GM18870 (cell line): ENCODE measurements at regions not wholly inside any gene's neighbourhood (a gene's known extent, or its start where the extent isn't known, plus 50 kb on each side); places are given as distances from the start of the nearest gene placed in this dataset.

Experiments used
- ATAC-seq: cut with Tn5 transposase; IDR thresholded peaks from one replicate; pipeline ENCODE4 v1.9.1; 2021; ENCODE audit warnings: moderate library complexity; ENCODE audit not compliant: unreplicated experiment

GRCh38 chr4:65893271-65893670 is 223.0 kb upstream of the EPHA5 start:
- ATAC-seq, result no peak

DNA sequence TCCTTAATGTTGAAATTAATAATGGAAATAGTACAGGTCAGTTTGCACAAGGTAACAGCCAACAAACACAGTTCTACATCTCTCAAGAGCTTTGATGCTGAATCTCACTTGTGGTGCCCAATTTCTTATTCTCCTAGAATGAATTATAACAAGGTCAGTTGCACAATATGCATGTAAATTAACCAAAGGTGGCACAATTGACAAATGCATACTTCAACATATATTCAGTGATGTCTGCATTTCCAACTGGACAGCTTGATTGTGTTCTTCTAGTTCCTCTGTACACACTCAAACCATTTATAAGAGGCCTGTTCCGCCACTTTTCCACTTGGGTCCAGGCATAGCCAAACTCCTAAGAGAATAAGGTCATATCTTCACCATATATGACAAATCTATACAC is 210.3 kb upstream of the EPHA5 start:
- ATAC-seq, result no peak

GRCh38 chr4:65868096-65868824 is 198.0 kb upstream of the EPHA5 start:
- no peak for ATAC-seq

DNA sequence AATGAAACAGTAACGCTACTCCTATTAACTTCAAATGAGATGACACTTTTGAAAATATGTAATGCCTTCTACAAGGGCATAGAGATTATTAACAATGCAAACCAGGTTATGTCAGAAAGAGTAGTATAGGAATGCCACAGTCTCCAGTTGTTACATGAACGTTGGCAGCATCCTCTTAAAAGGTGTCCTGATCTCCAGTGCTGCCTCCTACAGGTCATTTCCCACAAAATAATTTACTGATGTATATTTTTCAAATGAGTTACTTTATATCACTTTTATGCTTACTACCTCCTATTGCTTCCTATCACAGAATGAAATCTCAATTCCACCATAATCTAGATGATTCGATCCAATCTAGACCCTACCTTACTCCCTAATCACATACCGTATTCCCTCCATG is 195.2 kb upstream of the EPHA5 start:
- no peak for ATAC-seq

DNA sequence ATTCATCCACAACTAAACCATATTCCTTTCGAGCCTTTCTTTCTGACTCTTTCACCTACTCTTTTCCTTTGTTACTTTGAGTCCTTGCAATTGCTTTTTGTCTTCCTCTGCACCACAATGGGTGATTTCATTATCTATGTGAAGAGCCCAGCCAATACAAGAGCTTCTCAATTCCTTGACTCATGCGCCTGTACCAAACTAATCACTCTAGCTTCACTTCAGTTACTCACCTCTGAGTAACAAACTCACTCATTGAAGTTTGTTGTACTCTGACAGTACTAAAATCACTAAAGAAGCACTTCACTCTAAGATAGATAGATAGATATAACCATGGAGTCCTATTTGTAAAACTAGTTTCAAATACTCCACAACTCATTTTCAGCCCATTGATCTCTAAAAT is 191.7 kb upstream of the EPHA5 start:
- no peak for ATAC-seq

DNA sequence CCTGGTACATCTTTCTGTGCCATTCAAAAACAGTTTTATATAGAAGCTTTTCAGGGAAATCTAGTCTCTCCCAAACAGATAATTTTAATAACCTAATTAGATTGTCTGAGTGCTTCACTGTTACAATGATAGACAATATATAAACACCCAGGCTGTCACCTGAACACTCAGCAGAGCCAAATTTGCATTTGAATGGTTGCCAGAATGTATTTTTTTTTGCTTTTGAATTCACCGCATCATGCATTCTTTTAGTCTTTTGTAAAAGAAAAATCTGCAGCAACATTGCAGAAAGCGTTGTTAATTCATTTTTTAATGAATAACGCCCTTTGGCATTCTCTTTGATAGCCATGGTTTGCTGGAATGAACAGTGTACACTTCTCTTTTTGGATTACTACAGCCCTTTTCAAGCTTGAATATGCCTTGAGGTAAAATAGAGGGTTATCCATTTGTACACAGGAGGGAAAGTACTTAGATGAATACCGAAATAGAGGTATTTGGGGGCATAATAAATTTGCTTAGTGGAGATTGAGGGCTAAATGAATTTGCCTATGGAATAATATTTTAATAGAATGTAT is 175.0 kb upstream of the EPHA5 start:
- ATAC-seq, result no peak

DNA sequence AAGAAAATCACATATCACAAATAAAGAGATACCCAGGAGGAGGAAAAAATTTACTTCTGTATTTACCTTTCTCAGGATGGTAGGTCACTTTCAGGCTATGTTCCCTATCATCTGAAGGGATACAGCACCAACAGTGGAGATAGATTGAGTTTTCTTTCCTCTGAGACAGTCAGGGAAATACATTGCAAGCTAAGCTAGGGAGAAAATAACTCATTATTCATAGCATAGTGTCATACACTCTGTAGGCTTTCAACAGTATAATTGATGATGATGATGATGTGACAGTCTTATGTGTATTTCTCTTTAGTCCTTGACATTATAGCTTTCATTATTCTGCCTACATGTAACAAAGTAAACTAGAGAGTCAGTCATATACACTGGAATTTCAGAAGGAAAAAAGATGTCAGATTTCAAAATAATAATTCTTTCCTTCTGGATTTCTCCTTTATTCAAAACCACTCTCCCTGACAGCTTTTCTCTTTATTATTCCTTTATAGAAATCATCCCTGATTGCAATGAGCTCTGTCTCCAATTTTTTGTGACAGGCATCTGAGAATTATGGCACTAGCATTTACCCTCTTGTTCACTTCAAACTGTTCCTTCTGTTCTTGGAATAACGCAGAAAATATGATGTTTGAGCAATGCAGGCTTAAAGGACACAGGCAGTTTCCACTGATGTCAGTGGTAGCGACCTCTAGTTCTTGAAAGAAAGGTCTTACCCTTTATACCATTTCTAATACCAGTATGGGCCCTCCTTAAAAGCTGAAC is 169.1 kb upstream of the EPHA5 start:
- no peak for ATAC-seq

GRCh38 chr4:65834707-65835106 is 164.4 kb upstream of the EPHA5 start:
- ATAC-seq, result no peak

GRCh38 chr4:65831828-65832227 is 161.5 kb upstream of the EPHA5 start:
- ATAC-seq, result no peak

- ATAC-seq, result no peak
Measured at GRCh38 chr4:65825116-65825753, 154.9 kb upstream of the EPHA5 start.

- no peak for ATAC-seq
Measured at GRCh38 chr4:65819192-65819591, 148.9 kb upstream of the EPHA5 start.

DNA sequence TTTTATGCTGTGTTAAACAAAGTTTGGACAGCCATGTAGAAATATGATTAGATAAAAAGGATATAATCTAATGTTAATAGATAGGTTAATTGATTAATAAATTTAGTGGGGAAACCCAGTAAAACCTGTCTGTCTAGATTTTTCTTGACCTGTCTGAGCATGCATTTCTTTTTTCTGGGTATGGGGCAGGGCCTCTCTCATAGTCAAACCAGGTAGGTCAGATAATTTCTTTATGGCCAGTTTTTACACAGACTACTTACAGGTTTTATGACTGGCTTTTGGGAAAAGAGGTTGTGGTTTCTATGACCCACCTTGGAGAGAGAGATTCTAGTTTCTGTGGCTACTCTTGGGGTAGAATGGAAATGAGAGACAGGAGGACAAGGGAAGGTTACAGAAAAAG is 135.6 kb upstream of the EPHA5 start:
- no peak for ATAC-seq

- no peak for ATAC-seq
Measured at GRCh38 chr4:65799513-65799912, 129.2 kb upstream of the EPHA5 start.

DNA sequence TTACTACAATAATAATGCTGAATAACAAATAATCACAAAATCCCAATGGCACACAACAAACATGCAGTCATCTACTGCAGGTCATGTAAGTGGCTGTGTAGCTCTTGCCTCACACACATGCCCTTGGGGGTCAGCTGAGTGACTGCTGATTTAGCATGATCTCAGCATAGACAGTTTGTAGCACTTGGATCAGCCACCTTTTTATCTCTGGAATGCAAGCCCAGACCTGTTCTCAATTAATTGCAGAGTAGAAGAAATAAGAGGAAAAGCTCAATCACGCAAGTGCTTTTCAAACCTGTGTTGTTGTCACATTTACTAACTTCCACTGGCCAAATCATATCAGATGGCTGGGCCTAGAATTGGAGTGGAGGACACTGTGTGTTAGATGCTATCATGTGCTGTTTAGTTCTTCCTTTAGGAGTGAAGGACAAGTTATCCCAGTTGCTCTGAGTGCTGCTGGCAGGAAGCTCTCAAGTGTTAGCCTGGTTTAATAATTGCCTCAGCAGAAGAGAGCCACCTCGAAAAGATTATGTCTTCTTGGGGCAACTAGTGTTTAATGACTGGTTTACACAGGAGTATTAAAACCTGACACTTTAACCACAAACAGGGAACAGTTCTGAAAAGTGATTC is 128.3 kb upstream of the EPHA5 start:
- no peak for ATAC-seq

- no peak for ATAC-seq
Measured at GRCh38 chr4:65791812-65792308, 121.6 kb upstream of the EPHA5 start.

DNA sequence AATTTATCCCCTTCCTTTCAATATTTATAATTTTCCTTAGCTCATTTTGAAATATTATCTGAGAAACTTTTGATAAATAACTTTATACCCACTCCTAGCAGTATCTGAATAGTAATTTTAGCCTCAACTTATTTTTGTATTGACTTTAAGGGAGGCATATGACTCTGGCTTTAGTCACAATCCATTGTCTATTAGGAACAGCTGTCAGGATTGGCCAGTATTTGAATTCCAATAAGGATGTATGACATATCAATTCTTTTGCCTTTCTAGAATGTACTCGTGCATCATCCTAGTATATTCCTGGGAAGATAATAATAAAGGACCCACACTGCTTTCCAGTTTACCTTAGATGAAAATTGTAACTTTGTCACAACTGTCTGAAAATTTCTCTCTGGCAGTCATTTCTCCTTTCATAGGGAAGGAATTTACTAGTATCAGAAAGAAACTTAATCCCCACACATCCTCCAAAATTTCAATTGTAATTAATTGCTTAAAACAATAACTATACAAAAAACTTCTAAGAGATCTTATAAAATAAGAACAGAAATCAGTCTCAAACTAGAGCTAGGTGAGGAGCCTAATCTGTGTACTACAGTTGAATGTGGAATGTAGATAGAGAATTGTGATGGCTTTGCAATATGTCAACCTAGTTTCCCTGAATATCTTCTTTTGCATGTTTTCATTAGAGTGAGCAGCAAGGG is 121.0 kb upstream of the EPHA5 start:
- no peak for ATAC-seq

GRCh38 chr4:65789805-65790204 is 119.5 kb upstream of the EPHA5 start:
- no peak for ATAC-seq

GRCh38 chr4:65789341-65789740 is 119.1 kb upstream of the EPHA5 start:
- no peak for ATAC-seq

DNA sequence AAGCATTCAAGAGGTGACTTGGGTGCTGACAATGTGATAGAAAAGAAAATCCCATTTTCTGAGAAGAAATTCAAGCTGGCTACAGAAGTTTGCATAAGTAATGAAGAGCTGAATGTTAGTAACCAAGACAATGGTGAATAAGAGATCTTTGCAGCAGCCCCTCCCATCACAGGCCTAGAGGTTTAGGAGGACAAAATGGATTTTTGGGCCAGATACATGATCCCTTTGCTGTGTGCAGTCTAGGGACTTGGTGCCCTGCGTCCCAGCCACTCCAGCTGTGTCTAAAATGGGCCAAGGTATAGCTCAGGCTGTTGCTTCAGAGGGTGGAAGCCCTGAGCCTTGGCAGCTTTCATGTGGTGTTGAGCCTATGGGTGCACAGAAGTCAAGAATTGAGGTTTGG is 107.0 kb upstream of the EPHA5 start:
- no peak for ATAC-seq

GRCh38 chr4:65773636-65774035 is 103.3 kb upstream of the EPHA5 start:
- no peak for ATAC-seq
